ENCODE measurements at regions not wholly inside any gene's neighbourhood (a gene's known extent, or its start where the extent isn't known, plus 50 kb on each side); places are given as distances from the start of the nearest gene placed in this dataset.
"Not testable (repeated sequence)": the region's sequence is repeated elsewhere in the genome, so short reads cannot be mapped to it uniquely, and the experiment has no call there.

- DNase-seq (ENCODE audit: low spot score): no peak
Observed at GRCh38 chr1:194693244-194693643, 1506.8 kb upstream of the B3GALT2 start.

GRCh38 chr1:194684636-194685035 lies 1498.2 kb upstream of the B3GALT2 start:
- DNase-seq (ENCODE audit: low spot score): no peak

GRCh38 chr1:194658090-194658439 lies 1471.7 kb upstream of the B3GALT2 start:
- no peak for DNase-seq (ENCODE audit: low spot score)

GRCh38 chr1:194654956-194655355 lies 1468.5 kb upstream of the B3GALT2 start:
- DNase-seq (ENCODE audit: low spot score): no peak

- DNase-seq (ENCODE audit: low spot score): no peak
Observed at GRCh38 chr1:194653385-194653784, 1467.0 kb upstream of the B3GALT2 start.

GRCh38 chr1:194647118-194647517 lies 1460.7 kb upstream of the B3GALT2 start:
- no peak for DNase-seq (ENCODE audit: low spot score)

- no peak for DNase-seq (ENCODE audit: low spot score)
Observed at GRCh38 chr1:194644528-194644927, 1458.1 kb upstream of the B3GALT2 start.

- DNase-seq (ENCODE audit: low spot score): no peak
Observed at GRCh38 chr1:194640322-194640721, 1453.9 kb upstream of the B3GALT2 start.

- DNase-seq (ENCODE audit: low spot score): no peak
Observed at GRCh38 chr1:194629011-194629410, 1442.6 kb upstream of the B3GALT2 start.

- no peak for DNase-seq (ENCODE audit: low spot score)
Observed at GRCh38 chr1:194624833-194625232, 1438.4 kb upstream of the B3GALT2 start.

GRCh38 chr1:194618101-194618500 lies 1431.7 kb upstream of the B3GALT2 start:
- DNase-seq (ENCODE audit: low spot score): no peak

- not testable (repeated sequence) for DNase-seq (ENCODE audit: low spot score)
Observed at GRCh38 chr1:194617272-194617671, 1430.9 kb upstream of the B3GALT2 start.

GRCh38 chr1:194616835-194617234 lies 1430.4 kb upstream of the B3GALT2 start:
- DNase-seq (ENCODE audit: low spot score): no peak

- no peak for DNase-seq (ENCODE audit: low spot score)
Observed at GRCh38 chr1:194602184-194602583, 1415.8 kb upstream of the B3GALT2 start.

- no peak for DNase-seq (ENCODE audit: low spot score)
Observed at GRCh38 chr1:194600716-194601115, 1414.3 kb upstream of the B3GALT2 start.

GRCh38 chr1:194598098-194598497 lies 1411.7 kb upstream of the B3GALT2 start:
- DNase-seq (ENCODE audit: low spot score): no peak

GRCh38 chr1:194586302-194586701 lies 1399.9 kb upstream of the B3GALT2 start:
- no peak for DNase-seq (ENCODE audit: low spot score)

GRCh38 chr1:194584052-194584451 lies 1397.6 kb upstream of the B3GALT2 start:
- DNase-seq (ENCODE audit: low spot score): no peak

GRCh38 chr1:194570476-194570875 lies 1384.1 kb upstream of the B3GALT2 start:
- no peak for DNase-seq (ENCODE audit: low spot score)

- no peak for DNase-seq (ENCODE audit: low spot score)
Observed at GRCh38 chr1:194568610-194569009, 1382.2 kb upstream of the B3GALT2 start.

- DNase-seq (ENCODE audit: low spot score): no peak
Observed at GRCh38 chr1:194548071-194548470, 1361.7 kb upstream of the B3GALT2 start.

- DNase-seq (ENCODE audit: low spot score): no peak
Observed at GRCh38 chr1:194544012-194544411, 1357.6 kb upstream of the B3GALT2 start.

GRCh38 chr1:194538453-194538852 lies 1352.0 kb upstream of the B3GALT2 start:
- peak; percentile 6 for DNase-seq (ENCODE audit: low spot score)

GRCh38 chr1:194537521-194537920 lies 1351.1 kb upstream of the B3GALT2 start:
- no peak for DNase-seq (ENCODE audit: low spot score)

GRCh38 chr1:194535369-194535768 lies 1349.0 kb upstream of the B3GALT2 start:
- DNase-seq (ENCODE audit: low spot score): no peak

All from NAMALWA (cell line).